Bronchial epithelial cell (primary cell): ENCODE measurements at regions not wholly inside any gene's neighbourhood (a gene's known extent, or its start where the extent isn't known, plus 50 kb on each side); places are given as distances from the start of the nearest gene placed in this dataset.
A peak's percentile ranks its signal among the peaks of the same experiment; 100 is the strongest.
"Not testable (repeated sequence)": the region's sequence is repeated elsewhere in the genome, so short reads cannot be mapped to it uniquely, and the experiment has no call there.

Experiments used
- DNase-seq: peaks from one replicate; pipeline ENCODE4 v3.0.0-alpha.2; 2010; ENCODE audit warnings: low read depth
- FAIRE-seq: peaks from 2 replicates; lab custom pipeline; 2011; peaks lifted over from hg19 to GRCh38; lab: Jason Lieb, UNC
- H3K27me3 ChIP-seq: 2 replicates; pipeline ENCODE4 v1.5.1; 2011; ENCODE audit warnings: low read length; ENCODE audit not compliant: control insufficient read depth, insufficient read depth
- H3K36me3 ChIP-seq: 2 replicates; pipeline ENCODE4 v1.5.1; 2011; ENCODE audit warnings: low read length; ENCODE audit not compliant: control insufficient read depth, insufficient read depth
- H3K4me3 ChIP-seq: 2 replicates; pipeline ENCODE4 v1.5.1; 2011; ENCODE audit warnings: mild to moderate bottlenecking, low read depth, low read length, control low read depth
- TF ChIP-seq, protein P1 (sequence below): IDR thresholded peaks from 2 replicates; pipeline ENCODE4 v1.5.1; 2011; ENCODE audit warnings: mild to moderate bottlenecking, moderate library complexity, low read length, control low read depth, inconsistent platforms; ENCODE audit not compliant: insufficient read depth, severe bottlenecking

DNA sequence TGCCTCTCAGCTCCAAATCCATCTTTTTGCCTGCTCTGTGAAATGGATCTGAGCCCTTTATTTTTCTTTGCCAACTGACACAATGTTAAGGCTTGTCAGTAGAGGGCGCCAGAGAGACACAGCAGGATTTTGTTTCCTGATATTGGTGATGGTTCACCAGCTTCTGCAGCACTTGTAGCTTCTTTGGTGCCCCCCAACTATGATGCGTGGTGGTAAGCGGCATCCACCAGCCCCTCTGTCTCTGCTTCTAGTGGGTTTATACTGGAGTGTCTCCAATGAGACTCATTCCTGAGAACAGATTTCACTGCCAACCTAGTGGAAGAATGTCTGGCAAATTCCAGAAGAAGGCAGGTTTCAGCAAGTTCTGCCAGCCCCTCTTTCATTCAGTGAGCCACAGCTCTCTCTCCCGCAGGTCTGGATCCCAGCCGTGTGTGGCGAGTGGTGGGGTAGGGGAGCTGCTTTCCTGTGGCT is 471.9 kb upstream of the FRG2C start:
- FAIRE-seq: no peak

DNA sequence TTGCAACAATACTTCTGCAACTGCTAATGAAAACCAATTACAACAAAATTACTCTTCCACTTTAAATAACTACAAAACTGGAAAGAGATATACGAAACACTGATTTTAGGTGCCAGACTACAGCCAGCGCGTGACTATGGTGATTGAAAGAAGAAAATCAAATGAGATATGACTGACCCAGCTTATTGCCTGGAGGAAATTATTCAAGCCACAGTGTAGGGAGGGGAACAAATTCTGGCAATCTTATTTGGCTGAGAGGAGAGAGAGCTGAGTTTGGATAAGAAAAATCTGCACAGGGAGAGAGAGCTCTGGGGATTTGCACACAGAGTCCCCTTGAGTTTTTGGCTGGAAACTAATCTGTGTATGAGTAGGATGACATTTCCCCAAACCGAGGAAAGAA is 470.3 kb upstream of the FRG2C start:
- TF ChIP-seq, protein P1, sequence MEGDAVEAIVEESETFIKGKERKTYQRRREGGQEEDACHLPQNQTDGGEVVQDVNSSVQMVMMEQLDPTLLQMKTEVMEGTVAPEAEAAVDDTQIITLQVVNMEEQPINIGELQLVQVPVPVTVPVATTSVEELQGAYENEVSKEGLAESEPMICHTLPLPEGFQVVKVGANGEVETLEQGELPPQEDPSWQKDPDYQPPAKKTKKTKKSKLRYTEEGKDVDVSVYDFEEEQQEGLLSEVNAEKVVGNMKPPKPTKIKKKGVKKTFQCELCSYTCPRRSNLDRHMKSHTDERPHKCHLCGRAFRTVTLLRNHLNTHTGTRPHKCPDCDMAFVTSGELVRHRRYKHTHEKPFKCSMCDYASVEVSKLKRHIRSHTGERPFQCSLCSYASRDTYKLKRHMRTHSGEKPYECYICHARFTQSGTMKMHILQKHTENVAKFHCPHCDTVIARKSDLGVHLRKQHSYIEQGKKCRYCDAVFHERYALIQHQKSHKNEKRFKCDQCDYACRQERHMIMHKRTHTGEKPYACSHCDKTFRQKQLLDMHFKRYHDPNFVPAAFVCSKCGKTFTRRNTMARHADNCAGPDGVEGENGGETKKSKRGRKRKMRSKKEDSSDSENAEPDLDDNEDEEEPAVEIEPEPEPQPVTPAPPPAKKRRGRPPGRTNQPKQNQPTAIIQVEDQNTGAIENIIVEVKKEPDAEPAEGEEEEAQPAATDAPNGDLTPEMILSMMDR: no peak
- Histone ChIP-seq H3K4me3 (no peak overlapping the region), H3K36me3 (no peaks in the 10 kb centered on the region), H3K27me3 (no peaks in the 10 kb centered on the region)
- DNase-seq: no peak
- FAIRE-seq: peak; percentile 7

More for the DNA sequence above, 471.9 kb upstream of the FRG2C start:
- TF ChIP-seq, protein P1: peak; percentile 74
- Histone ChIP-seq H3K4me3 (no peak overlapping the region), H3K27me3 (no peaks in the 10 kb centered on the region), H3K36me3 (no peaks in the 10 kb centered on the region)
- peak; percentile 35 for DNase-seq

DNA sequence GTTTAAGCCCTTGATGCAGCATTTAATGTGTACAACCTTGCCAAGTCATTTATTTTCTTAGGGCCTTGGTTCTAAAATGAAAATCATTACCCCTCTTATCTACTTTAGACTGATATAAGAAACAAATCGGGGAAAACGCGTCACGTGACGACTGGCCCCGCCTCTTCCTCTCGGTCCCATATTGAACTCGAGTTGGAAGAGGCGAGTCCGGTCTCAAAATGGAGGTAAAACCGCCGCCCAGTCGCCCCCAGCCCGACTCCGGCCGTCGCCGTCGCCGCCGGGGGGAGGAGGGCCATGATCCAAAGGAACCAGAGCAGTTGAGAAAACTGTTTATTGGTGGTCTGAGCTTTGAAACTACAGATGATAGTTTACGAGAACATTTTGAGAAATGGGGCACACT is 449.8 kb upstream of the FRG2C start:
- not testable (repeated sequence) for FAIRE-seq, DNase-seq, H3K4me3 ChIP-seq, H3K36me3 ChIP-seq, H3K27me3 ChIP-seq

DNA sequence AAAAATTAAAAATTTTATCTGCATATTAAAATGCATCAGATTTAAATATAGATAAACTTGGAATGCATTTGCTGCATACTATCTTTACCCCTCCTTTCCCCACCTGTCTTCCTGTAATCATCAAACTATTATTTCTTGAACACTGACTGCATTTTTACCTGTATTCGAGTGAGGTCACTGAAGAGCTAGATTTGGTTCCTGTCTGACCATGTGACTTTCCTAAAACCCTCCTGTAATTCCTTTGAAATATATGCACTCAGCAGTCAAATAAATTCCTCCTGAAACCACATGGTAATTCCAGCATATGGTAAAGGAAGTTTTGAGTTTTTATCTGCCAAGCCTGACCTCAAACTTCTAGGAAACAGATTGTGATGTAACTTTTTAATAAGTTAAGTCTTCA is 445.6 kb upstream of the FRG2C start:
- Histone ChIP-seq H3K4me3 (no peak overlapping the region), H3K36me3 (no peaks in the 10 kb centered on the region), H3K27me3 (no peaks in the 10 kb centered on the region)
- TF ChIP-seq, protein P1: no peak
- no peak for FAIRE-seq
- no peak for DNase-seq

DNA sequence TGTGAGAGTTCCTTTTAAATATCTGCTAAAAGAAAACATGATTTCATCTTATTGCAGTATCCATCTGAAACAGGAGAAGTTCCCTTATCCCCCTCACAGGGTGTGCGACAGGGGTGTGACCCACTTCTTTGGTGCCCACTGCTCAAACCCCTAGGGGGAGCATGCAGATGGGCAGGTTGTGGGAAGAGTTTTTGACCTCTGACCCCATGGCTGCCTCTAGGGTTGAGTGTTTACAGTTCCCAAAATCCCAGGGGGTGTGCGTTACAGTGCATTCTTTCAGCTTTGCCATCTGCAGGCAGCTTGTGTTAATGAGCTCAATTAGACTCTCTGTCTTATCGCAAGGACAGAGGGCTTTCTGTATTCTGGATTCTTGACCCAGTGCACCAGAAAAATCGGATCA is 443.2 kb upstream of the FRG2C start:
- H3K4me3 ChIP-seq: no peak overlapping the region
- FAIRE-seq (no peak), DNase-seq (no peak)
- H3K27me3 ChIP-seq: no peaks in the 10 kb centered on the region
- TF ChIP-seq, protein P1: no peak
- no peaks in the 10 kb centered on the region for H3K36me3 ChIP-seq

DNA sequence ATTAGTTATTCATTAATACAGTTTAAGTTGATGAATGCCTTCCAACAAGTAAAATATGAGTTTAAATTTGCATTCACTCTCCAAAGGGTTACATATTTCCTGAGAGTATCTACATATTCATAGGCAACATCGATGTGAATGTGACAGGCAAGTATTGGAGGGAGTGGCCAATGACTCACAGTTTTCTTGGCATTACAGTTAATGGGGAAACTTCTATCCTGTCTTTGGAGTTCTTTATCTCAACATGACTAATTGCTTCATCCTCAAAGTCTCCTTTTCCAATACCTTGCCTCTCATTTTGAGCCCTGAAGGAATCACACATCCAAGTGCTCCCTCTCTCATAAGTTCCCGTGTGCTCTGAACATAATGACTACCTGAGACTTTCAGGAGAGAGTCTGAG is 439.7 kb upstream of the FRG2C start:
- no peaks in the 10 kb centered on the region for H3K36me3 ChIP-seq
- TF ChIP-seq, protein P1: no peak
- peak; percentile 74 for DNase-seq
- no peaks in the 10 kb centered on the region for H3K27me3 ChIP-seq
- H3K4me3 ChIP-seq: no peak overlapping the region
- FAIRE-seq: peak; percentile 99
